ENCODE measurements at regions not wholly inside any gene's neighbourhood (a gene's known extent, or its start where the extent isn't known, plus 50 kb on each side); places are given as distances from the start of the nearest gene placed in this dataset.

DNA sequence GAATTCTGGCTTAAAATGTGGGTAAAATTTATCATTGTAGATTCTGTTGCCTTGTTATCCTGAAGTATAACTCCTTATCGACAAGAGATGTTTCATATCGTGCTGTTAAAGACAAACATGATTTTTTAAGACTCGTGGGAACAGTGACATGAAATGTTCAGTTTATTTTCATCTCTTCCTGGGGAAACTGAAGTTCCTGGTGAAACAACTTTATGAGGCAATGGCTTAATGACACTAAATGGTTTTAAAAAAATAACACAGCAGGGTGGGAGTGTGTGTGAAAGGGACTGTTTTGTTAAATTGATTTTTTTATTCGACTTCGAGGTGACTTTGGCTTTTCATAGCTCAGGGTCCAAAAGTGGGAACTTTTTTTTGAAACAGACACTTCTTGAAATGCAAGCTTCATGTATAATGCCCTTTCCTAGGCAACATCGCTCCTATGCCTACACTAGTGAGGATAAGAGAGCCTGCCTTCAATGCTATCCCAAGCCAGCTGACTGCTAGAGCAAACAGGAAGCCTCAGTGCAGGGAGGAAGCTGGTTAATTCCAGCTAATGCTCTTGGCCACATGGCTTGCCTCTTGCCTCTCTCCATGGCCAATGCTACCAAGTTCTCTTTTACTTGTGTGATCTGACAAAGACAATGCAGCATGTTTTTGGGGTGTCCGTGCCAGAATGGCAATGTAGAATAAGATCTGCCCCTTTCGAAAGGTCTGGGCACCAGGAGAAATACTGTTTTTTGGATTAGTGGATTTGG is 57.8 kb downstream of the PABIR2 start:
- Histone ChIP-seq H3F3A (replicated peaks; ENCODE audit: insufficient read depth) (no peaks in the 10 kb centered on the region), H3K4me1 (ENCODE audit: control insufficient read depth in 1 of 2, insufficient read depth in 2 of 2, low read depth in 1 of 2, low read length in 1 of 2) (peaks cover 8 to 9% of the 10 kb centered on the region in 2 experiments; a peak in 3 of 4 replicates), H4K20me1 (ENCODE audit: insufficient read depth) (no peaks in the 10 kb centered on the region), H3K79me2 (ENCODE audit: insufficient read depth) (no peaks in the 10 kb centered on the region), H3K4me3 (ENCODE audit: low read depth in 2 of 2, low read length in 1 of 2) (no peak overlapping the region), H3K36me3 (replicated peaks in 1 of 2; ENCODE audit: control insufficient read depth in 1 of 2, insufficient read depth in 2 of 2, low read length in 1 of 2) (no peaks in the 10 kb centered on the region), H3K4me2 (no peak overlapping the region), H3K9ac (no peak overlapping the region), H3K27me3 (ENCODE audit: insufficient read depth) (no peaks in the 10 kb centered on the region), H3K27ac (ENCODE audit: low read depth in 2 of 2, low read length in 1 of 2) (no peak overlapping the region), H3K9me3 (no peaks in the 10 kb centered on the region), H3K9me2 (no peaks in the 10 kb centered on the region), H2AFZ (ENCODE audit: low read depth) (no peak overlapping the region)
- POLR2A ChIA-PET: no interaction called here
- TF ChIP-seq, protein P1, sequence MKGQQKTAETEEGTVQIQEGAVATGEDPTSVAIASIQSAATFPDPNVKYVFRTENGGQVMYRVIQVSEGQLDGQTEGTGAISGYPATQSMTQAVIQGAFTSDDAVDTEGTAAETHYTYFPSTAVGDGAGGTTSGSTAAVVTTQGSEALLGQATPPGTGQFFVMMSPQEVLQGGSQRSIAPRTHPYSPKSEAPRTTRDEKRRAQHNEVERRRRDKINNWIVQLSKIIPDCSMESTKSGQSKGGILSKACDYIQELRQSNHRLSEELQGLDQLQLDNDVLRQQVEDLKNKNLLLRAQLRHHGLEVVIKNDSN (IDR thresholded peaks at IDR 0.05; ENCODE audit: borderline replicate concordance, low read depth): no peak
- TF ChIP-seq JUND (IDR thresholded peaks at IDR 0.05): no peak
- TF ChIP-seq RXRA (IDR thresholded peaks at IDR 0.05; ENCODE audit: borderline replicate concordance, low read depth): no peak
- TF ChIP-seq MEF2A (IDR thresholded peaks at IDR 0.05; ENCODE audit: borderline replicate concordance, low read depth): no peak
- no peak for TF ChIP-seq TEAD4 (IDR thresholded peaks at IDR 0.05; ENCODE audit: borderline replicate concordance, insufficient read depth)
- no peak for TF ChIP-seq NFIC (IDR thresholded peaks at IDR 0.05; ENCODE audit: borderline replicate concordance)
- no peak for TF ChIP-seq GATA2 (CRISPR knock-in tag; IDR thresholded peaks at IDR 0.05)
- no peak for TF ChIP-seq TAF1 (IDR thresholded peaks at IDR 0.05; ENCODE audit: borderline replicate concordance, low read depth, low read length)
- TF ChIP-seq CHD2 (IDR thresholded peaks at IDR 0.05; ENCODE audit: low read length, partially characterized antibody): no peak
- TF ChIP-seq, protein P2, sequence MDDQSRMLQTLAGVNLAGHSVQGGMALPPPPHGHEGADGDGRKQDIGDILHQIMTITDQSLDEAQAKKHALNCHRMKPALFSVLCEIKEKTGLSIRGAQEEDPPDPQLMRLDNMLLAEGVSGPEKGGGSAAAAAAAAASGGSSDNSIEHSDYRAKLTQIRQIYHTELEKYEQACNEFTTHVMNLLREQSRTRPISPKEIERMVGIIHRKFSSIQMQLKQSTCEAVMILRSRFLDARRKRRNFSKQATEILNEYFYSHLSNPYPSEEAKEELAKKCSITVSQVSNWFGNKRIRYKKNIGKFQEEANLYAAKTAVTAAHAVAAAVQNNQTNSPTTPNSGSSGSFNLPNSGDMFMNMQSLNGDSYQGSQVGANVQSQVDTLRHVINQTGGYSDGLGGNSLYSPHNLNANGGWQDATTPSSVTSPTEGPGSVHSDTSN (IDR thresholded peaks at IDR 0.05): no peak
- no peak for TF ChIP-seq RCOR1 (IDR thresholded peaks at IDR 0.05; ENCODE audit: low read length)
- no peak for TF ChIP-seq SIN3A (IDR thresholded peaks at IDR 0.05; ENCODE audit: borderline replicate concordance, low read depth, low read length)
- TF ChIP-seq, protein P3, sequence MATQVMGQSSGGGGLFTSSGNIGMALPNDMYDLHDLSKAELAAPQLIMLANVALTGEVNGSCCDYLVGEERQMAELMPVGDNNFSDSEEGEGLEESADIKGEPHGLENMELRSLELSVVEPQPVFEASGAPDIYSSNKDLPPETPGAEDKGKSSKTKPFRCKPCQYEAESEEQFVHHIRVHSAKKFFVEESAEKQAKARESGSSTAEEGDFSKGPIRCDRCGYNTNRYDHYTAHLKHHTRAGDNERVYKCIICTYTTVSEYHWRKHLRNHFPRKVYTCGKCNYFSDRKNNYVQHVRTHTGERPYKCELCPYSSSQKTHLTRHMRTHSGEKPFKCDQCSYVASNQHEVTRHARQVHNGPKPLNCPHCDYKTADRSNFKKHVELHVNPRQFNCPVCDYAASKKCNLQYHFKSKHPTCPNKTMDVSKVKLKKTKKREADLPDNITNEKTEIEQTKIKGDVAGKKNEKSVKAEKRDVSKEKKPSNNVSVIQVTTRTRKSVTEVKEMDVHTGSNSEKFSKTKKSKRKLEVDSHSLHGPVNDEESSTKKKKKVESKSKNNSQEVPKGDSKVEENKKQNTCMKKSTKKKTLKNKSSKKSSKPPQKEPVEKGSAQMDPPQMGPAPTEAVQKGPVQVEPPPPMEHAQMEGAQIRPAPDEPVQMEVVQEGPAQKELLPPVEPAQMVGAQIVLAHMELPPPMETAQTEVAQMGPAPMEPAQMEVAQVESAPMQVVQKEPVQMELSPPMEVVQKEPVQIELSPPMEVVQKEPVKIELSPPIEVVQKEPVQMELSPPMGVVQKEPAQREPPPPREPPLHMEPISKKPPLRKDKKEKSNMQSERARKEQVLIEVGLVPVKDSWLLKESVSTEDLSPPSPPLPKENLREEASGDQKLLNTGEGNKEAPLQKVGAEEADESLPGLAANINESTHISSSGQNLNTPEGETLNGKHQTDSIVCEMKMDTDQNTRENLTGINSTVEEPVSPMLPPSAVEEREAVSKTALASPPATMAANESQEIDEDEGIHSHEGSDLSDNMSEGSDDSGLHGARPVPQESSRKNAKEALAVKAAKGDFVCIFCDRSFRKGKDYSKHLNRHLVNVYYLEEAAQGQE (IDR thresholded peaks at IDR 0.05; ENCODE audit: low read depth, low read length): no peak
- WGBS (ENCODE audit: low lambda C conversion rate): 62% methylated on average over 8 of the region's 8 CpGs
- no peak for DNase-seq
- CTCF ChIA-PET: interaction anchor here (0.6 to 1.1 kb wide), 2 partner anchors 22 to 27 kb away, joined by 3 read pairs; no protein-coding TSS in a partner anchor

All from SK-N-SH (cell line).